Kidney capillary endothelial cell (primary cell): ENCODE measurements at regions not wholly inside any gene's neighbourhood (a gene's known extent, or its start where the extent isn't known, plus 50 kb on each side); places are given as distances from the start of the nearest gene placed in this dataset.
"Not testable (repeated sequence)": the region's sequence is repeated elsewhere in the genome, so short reads cannot be mapped to it uniquely, and the experiment has no call there.

Experiments used
- DNase-seq: peaks from one replicate; pipeline ENCODE4 v3.0.0-alpha.2; 2018; ENCODE audit warnings: low spot score

GRCh38 chr12:89775063-89775985 lies 66.7 kb upstream of the ATP2B1 start:
- no peak for DNase-seq

- no peak for DNase-seq
Observed at GRCh38 chr12:89774645-89775044, 66.0 kb upstream of the ATP2B1 start.

- no peak for DNase-seq
Observed at GRCh38 chr12:89770391-89770790, 61.8 kb upstream of the ATP2B1 start.

- DNase-seq, result no peak
Observed at GRCh38 chr12:89769483-89769818, 60.8 kb upstream of the ATP2B1 start.

- no peak for DNase-seq
Observed at GRCh38 chr12:89768586-89769482, 60.2 kb upstream of the ATP2B1 start.

GRCh38 chr12:89765959-89766824 lies 57.6 kb upstream of the ATP2B1 start:
- DNase-seq, result no peak

GRCh38 chr12:89764164-89764563 lies 55.5 kb upstream of the ATP2B1 start:
- not testable (repeated sequence) for DNase-seq

GRCh38 chr12:89762498-89763170 lies 54.0 kb upstream of the ATP2B1 start:
- DNase-seq, result no peak

- DNase-seq, result no peak
Observed at GRCh38 chr12:89760783-89761182, 52.1 kb upstream of the ATP2B1 start.
